Astrocyte (in vitro differentiated cells and primary cell): ENCODE measurements at regions not wholly inside any gene's neighbourhood (a gene's known extent, or its start where the extent isn't known, plus 50 kb on each side); places are given as distances from the start of the nearest gene placed in this dataset.
A peak's percentile ranks its signal among the peaks of the same experiment; 100 is the strongest.

Experiments used
- DNase-seq: peaks from one replicate; pipeline ENCODE4 v3.0.0-alpha.2; 2010; ENCODE audit warnings: low read depth
- FAIRE-seq: peaks from 2 replicates; lab custom pipeline; 2011; peaks lifted over from hg19 to GRCh38; lab: Jason Lieb, UNC
- H2AFZ ChIP-seq: 2 replicates; pipeline ENCODE4 v1.6.0; 2012; ENCODE audit warnings: low read depth, low read length, inconsistent platforms
- H3K27ac ChIP-seq: 2 replicates; pipeline ENCODE4 v1.5.1; 2011; ENCODE audit warnings: low read depth, low read length, inconsistent platforms
- H3K27me3 ChIP-seq: 2 replicates; pipeline ENCODE4 v1.6.0; 2011; ENCODE audit warnings: low read length, inconsistent platforms; ENCODE audit not compliant: insufficient read depth
- H3K36me3 ChIP-seq: 2 replicates; pipeline ENCODE4 v1.5.1; 2011; ENCODE audit warnings: low read length, inconsistent platforms; ENCODE audit not compliant: insufficient read depth
- H3K4me1 ChIP-seq: 2 replicates; pipeline ENCODE4 v1.5.1; 2011; ENCODE audit warnings: low read length, inconsistent platforms; ENCODE audit not compliant: insufficient read depth
- H3K4me2 ChIP-seq: 2 replicates; pipeline ENCODE4 v1.6.0; 2012; ENCODE audit warnings: low read length, inconsistent platforms
- H3K4me3 ChIP-seq: 2 replicates; pipeline ENCODE4 v1.5.1; 2011; ENCODE audit warnings: low read depth, mild to moderate bottlenecking, low read length, inconsistent platforms; ENCODE audit not compliant: insufficient read depth
- H3K79me2 ChIP-seq: 2 replicates; pipeline ENCODE4 v1.6.0; 2012; ENCODE audit warnings: mild to moderate bottlenecking, low read length, inconsistent platforms; ENCODE audit not compliant: insufficient read depth
- H3K9ac ChIP-seq: 2 replicates; pipeline ENCODE4 v1.6.0; 2012; ENCODE audit warnings: mild to moderate bottlenecking, low read length, inconsistent platforms
- H3K9me3 ChIP-seq: 2 replicates; pipeline ENCODE4 v1.5.1; 2012; ENCODE audit warnings: low read depth, mild to moderate bottlenecking, low read length, inconsistent platforms; ENCODE audit not compliant: insufficient read depth
- H4K20me1 ChIP-seq: 2 replicates; pipeline ENCODE4 v1.6.0; 2012; ENCODE audit warnings: low read length, inconsistent platforms; ENCODE audit not compliant: insufficient read depth
- H3K27ac Mint-ChIP-seq: one replicate; pipeline ENCODE4 v1.8.0; 2021; ENCODE audit warnings: mild to moderate bottlenecking, mixed read lengths; ENCODE audit not compliant: unreplicated experiment
- H3K27me3 Mint-ChIP-seq: one replicate; pipeline ENCODE4 v1.8.0; 2021; ENCODE audit warnings: low read depth, mixed read lengths; ENCODE audit not compliant: unreplicated experiment
- H3K36me3 Mint-ChIP-seq: one replicate; pipeline ENCODE4 v1.8.0; 2021; ENCODE audit warnings: low read depth, mixed read lengths; ENCODE audit not compliant: unreplicated experiment
- H3K4me1 Mint-ChIP-seq: one replicate; pipeline ENCODE4 v1.8.0; 2021; ENCODE audit warnings: low read depth, mixed read lengths; ENCODE audit not compliant: unreplicated experiment
- H3K4me3 Mint-ChIP-seq: one replicate; pipeline ENCODE4 v1.8.0; 2021; ENCODE audit warnings: mild to moderate bottlenecking, moderate library complexity, mixed read lengths; ENCODE audit not compliant: unreplicated experiment
- H3K9me3 Mint-ChIP-seq: one replicate; pipeline ENCODE4 v1.8.0; 2021; ENCODE audit warnings: mild to moderate bottlenecking, mixed read lengths; ENCODE audit not compliant: unreplicated experiment
- CTCF ChIP-seq: IDR thresholded peaks from 2 replicates; pipeline ENCODE4 v1.5.1; 2011; ENCODE audit warnings: low read depth, mild to moderate bottlenecking, inconsistent platforms, low read length, moderate library complexity; ENCODE audit not compliant: insufficient read depth
- EZH2 ChIP-seq: IDR thresholded peaks from 2 replicates; pipeline ENCODE4 v1.6.1; 2012; ENCODE audit warnings: mild to moderate bottlenecking, low read length, inconsistent platforms; ENCODE audit not compliant: insufficient read depth

- H3K27me3 ChIP-seq, result no peaks in the 10 kb centered on the region
- H3K4me3 Mint-ChIP-seq, result no peak overlapping the region
- no peak overlapping the region for H3K9ac ChIP-seq
- H3K4me2 ChIP-seq, result no peak overlapping the region
- H3K9me3 Mint-ChIP-seq, result no peaks in the 10 kb centered on the region
- no peak for TF ChIP-seq EZH2
- no peak for TF ChIP-seq CTCF
- H3K4me3 ChIP-seq, result no peak overlapping the region
- H3K27me3 Mint-ChIP-seq, result peaks cover 6% of the 10 kb centered on the region
- H3K4me1 Mint-ChIP-seq, result peaks cover 16% of the 10 kb centered on the region
- FAIRE-seq, result no peak
- H3K36me3 Mint-ChIP-seq, result no peaks in the 10 kb centered on the region
- H3K9me3 ChIP-seq, result no peaks in the 10 kb centered on the region
- H3K27ac ChIP-seq, result no peak overlapping the region
- H3K79me2 ChIP-seq, result no peaks in the 10 kb centered on the region
- no peak for DNase-seq
- H3K4me1 ChIP-seq, result no peaks in the 10 kb centered on the region
- H3K27ac Mint-ChIP-seq, result no peak overlapping the region
- no peak overlapping the region for H2AFZ ChIP-seq
- no peaks in the 10 kb centered on the region for H4K20me1 ChIP-seq
- H3K36me3 ChIP-seq, result no peaks in the 10 kb centered on the region
Measured at GRCh38 chr9:1273859-1274258, 223.7 kb downstream of the DMRT2 start.

- H3K79me2 ChIP-seq, result no peaks in the 10 kb centered on the region
- no peak for FAIRE-seq
- H3K27me3 ChIP-seq, result no peaks in the 10 kb centered on the region
- Mint-ChIP-seq H3K36me3 (no peaks in the 10 kb centered on the region), H3K4me1 (peaks cover 16% of the 10 kb centered on the region), H3K9me3 (no peaks in the 10 kb centered on the region), H3K27me3 (peaks cover 6% of the 10 kb centered on the region), H3K4me3 (no peak overlapping the region), H3K27ac (no peak overlapping the region)
- TF ChIP-seq EZH2, result no peak
- no peak for TF ChIP-seq CTCF
- no peaks in the 10 kb centered on the region for H3K4me1 ChIP-seq
- no peak overlapping the region for H2AFZ ChIP-seq
- H3K27ac ChIP-seq, result no peak overlapping the region
- H3K9ac ChIP-seq, result no peak overlapping the region
- H3K9me3 ChIP-seq, result no peaks in the 10 kb centered on the region
- DNase-seq, result no peak
- H3K4me3 ChIP-seq, result no peak overlapping the region
- no peak overlapping the region for H3K4me2 ChIP-seq
- no peaks in the 10 kb centered on the region for H4K20me1 ChIP-seq
- H3K36me3 ChIP-seq, result no peaks in the 10 kb centered on the region
Measured at GRCh38 chr9:1274334-1274733, 224.2 kb downstream of the DMRT2 start.

DNA sequence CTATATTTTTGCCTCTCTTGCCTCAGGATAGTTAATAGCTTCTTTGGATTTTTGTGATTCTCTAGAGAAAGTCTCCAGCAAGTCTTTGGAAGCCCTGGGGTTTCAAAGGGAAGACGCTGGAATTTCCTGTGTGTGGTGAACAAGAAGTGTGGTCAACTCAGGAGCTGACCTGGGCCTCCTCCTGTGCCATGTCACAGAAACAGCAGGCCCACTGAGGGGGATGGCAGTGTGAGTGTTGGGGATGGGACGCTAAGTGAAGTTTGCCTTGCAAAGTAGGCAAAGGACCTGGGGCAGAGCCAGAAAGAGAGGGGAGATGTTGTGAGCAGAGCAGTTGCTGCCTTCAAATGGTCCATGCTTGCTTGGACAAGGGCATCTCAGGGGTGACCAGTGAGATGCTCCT lies 226.3 kb downstream of the DMRT2 start:
- Histone ChIP-seq H4K20me1 (no peaks in the 10 kb centered on the region), H3K9me3 (no peaks in the 10 kb centered on the region), H3K27me3 (no peaks in the 10 kb centered on the region), H3K27ac (no peak overlapping the region), H3K36me3 (no peaks in the 10 kb centered on the region), H3K79me2 (no peaks in the 10 kb centered on the region), H2AFZ (no peak overlapping the region), H3K9ac (no peak overlapping the region), H3K4me2 (no peak overlapping the region), H3K4me3 (no peak overlapping the region), H3K4me1 (no peaks in the 10 kb centered on the region)
- FAIRE-seq, result no peak
- Mint-ChIP-seq H3K27me3 (no peaks in the 10 kb centered on the region), H3K4me1 (peaks cover 14% of the 10 kb centered on the region), H3K36me3 (no peaks in the 10 kb centered on the region), H3K4me3 (no peak overlapping the region), H3K27ac (peak overlapping the region; percentile 89), H3K9me3 (no peaks in the 10 kb centered on the region)
- TF ChIP-seq CTCF (no peak), EZH2 (no peak)
- DNase-seq, result no peak
